GM23338 (cell line): ENCODE measurements at regions not wholly inside any gene's neighbourhood (a gene's known extent, or its start where the extent isn't known, plus 50 kb on each side); places are given as distances from the start of the nearest gene placed in this dataset.

Experiments
- ATAC-seq: fragments of 200-7000 bp; cut with Tn5 transposase; 3 replicates; pipeline ENCODE4 v1.9.1; 2020
- DNase-seq: peaks from one replicate; pipeline ENCODE4 v3.0.0-alpha.2; 2015; ENCODE audit warnings: low spot score
- H2AFZ ChIP-seq: fragments of 200-600 bp; sonication (generic); 2 replicates; pipeline ENCODE4 v1.8.0; 2016; ENCODE audit warnings: antibody characterized with exemption, mild to moderate bottlenecking, moderate library complexity
- H3F3A ChIP-seq: fragments of 200-600 bp; sonication (generic); replicated peaks from 2 replicates; pipeline ENCODE4 v1.8.0; 2017; ENCODE audit warnings: antibody characterized with exemption, mixed run types, low read depth
- H3K27ac ChIP-seq: fragments of 200-600 bp; sonication (generic); 2 replicates; pipeline ENCODE4 v1.6.1; 2016; ENCODE audit warnings: low read depth
- H3K27me3 ChIP-seq: fragments of 200-600 bp; sonication (generic); 2 replicates; pipeline ENCODE4 v1.8.0; 2016; ENCODE audit warnings: mild to moderate bottlenecking, mixed run types, moderate library complexity; ENCODE audit not compliant: insufficient read depth
- H3K36me3 ChIP-seq: fragments of 200-600 bp; sonication (generic); 2 replicates; pipeline ENCODE4 v1.8.0; 2016; ENCODE audit warnings: mild to moderate bottlenecking; ENCODE audit not compliant: insufficient read depth
- H3K4me1 ChIP-seq: fragments of 200-600 bp; sonication (generic); 2 replicates; pipeline ENCODE4 v1.8.0; 2016; ENCODE audit warnings: mild to moderate bottlenecking, moderate library complexity; ENCODE audit not compliant: insufficient read depth
- H3K4me2 ChIP-seq: fragments of 200-600 bp; sonication (generic); 2 replicates; pipeline ENCODE4 v1.7.1; 2017; ENCODE audit warnings: mixed run types
- H3K4me3 ChIP-seq: fragments of 200-600 bp; sonication (generic); 2 replicates; pipeline ENCODE4 v1.6.1; 2016; ENCODE audit warnings: mixed run types
- H3K79me2 ChIP-seq: fragments of 200-600 bp; sonication (generic); replicated peaks from 2 replicates; pipeline ENCODE4 v1.8.0; 2017; ENCODE audit warnings: mild to moderate bottlenecking; ENCODE audit not compliant: insufficient read depth
- H3K9me2 ChIP-seq: fragments of 200-600 bp; sonication (generic); 2 replicates; pipeline ENCODE4 v1.8.0; 2017; ENCODE audit not compliant: insufficient read depth
- H4K20me1 ChIP-seq: fragments of 200-600 bp; sonication (generic); replicated peaks from 2 replicates; pipeline ENCODE4 v1.8.0; 2017; ENCODE audit warnings: mild to moderate bottlenecking; ENCODE audit not compliant: insufficient read depth
- H3K27ac Mint-ChIP-seq: 2 replicates; pipeline ENCODE4 v1.8.0; 2020; ENCODE audit warnings: inconsistent platforms, mild to moderate bottlenecking, moderate library complexity, mixed read lengths
- H3K27me3 Mint-ChIP-seq: 3 replicates; pipeline ENCODE4 v1.8.0; 2022; ENCODE audit warnings: low read depth, mild to moderate bottlenecking, moderate library complexity, mixed read lengths, inconsistent platforms; ENCODE audit not compliant: insufficient read depth, poor library complexity
- H3K36me3 Mint-ChIP-seq: 3 replicates; pipeline ENCODE4 v1.8.0; 2021; ENCODE audit warnings: low read depth, mild to moderate bottlenecking, inconsistent platforms, moderate library complexity, mixed read lengths
- H3K4me1 Mint-ChIP-seq: 3 replicates; pipeline ENCODE4 v1.8.0; 2020; ENCODE audit warnings: mild to moderate bottlenecking, inconsistent platforms, mixed read lengths
- H3K4me3 Mint-ChIP-seq: 3 replicates; pipeline ENCODE4 v1.8.0; 2021; ENCODE audit warnings: moderate library complexity, mild to moderate bottlenecking, inconsistent platforms, mixed read lengths
- H3K9me3 Mint-ChIP-seq: 3 replicates; pipeline ENCODE4 v1.8.0; 2020; ENCODE audit warnings: moderate library complexity, mild to moderate bottlenecking, inconsistent platforms, mixed read lengths
- CTCF ChIP-seq, 2 experiments: fragments of 200-600 bp in 1 of 2; sonication (generic) in 1 of 2; conservative IDR thresholded peaks; 2 replicates each; pipeline versions ENCODE4 v1.5.1 to v1.6.1; 2016 to 2017; ENCODE audit warnings: antibody characterized with exemption in 2 of 2, low read depth in 2 of 2, mild to moderate bottlenecking in 2 of 2, moderate library complexity in 1 of 2
- ETS1 ChIP-seq: IDR thresholded peaks from 2 replicates; pipeline ENCODE4 v1.6.1; 2016; ENCODE audit warnings: antibody characterized with exemption
- EZH2phosphoT487 ChIP-seq: fragments of 200-600 bp; sonication (generic); IDR thresholded peaks from one replicate; pipeline ENCODE4 v1.8.1; 2018; ENCODE audit warnings: antibody characterized with exemption; ENCODE audit not compliant: unreplicated experiment
- JUNB ChIP-seq: IDR thresholded peaks from one replicate; pipeline ENCODE4 v1.6.1; 2016; ENCODE audit warnings: antibody characterized with exemption; ENCODE audit not compliant: unreplicated experiment
- NANOG ChIP-seq: IDR thresholded peaks from 2 replicates; pipeline ENCODE4 v1.6.1; 2016; ENCODE audit warnings: antibody characterized with exemption, borderline replicate concordance
- REST ChIP-seq: IDR thresholded peaks from one replicate; pipeline ENCODE4 v1.6.1; 2018; ENCODE audit warnings: antibody characterized with exemption; ENCODE audit not compliant: unreplicated experiment
- STAT1 ChIP-seq: IDR thresholded peaks from one replicate; pipeline ENCODE4 v1.6.1; 2016; ENCODE audit warnings: antibody characterized with exemption; ENCODE audit not compliant: unreplicated experiment
- ZNF114 ChIP-seq: fragments of 250-450 bp; sonication (Bioruptor Pico); IDR thresholded peaks from 2 replicates; pipeline ENCODE4 v1.5.0; 2020; ENCODE audit warnings: mild to moderate bottlenecking, moderate library complexity
- ZNF331 ChIP-seq: fragments of 250-450 bp; sonication (Bioruptor Pico); IDR thresholded peaks from 2 replicates; pipeline ENCODE4 v1.5.0; 2020; ENCODE audit warnings: low read depth, mild to moderate bottlenecking, moderate library complexity

GRCh38 chr5:23343121-23343520, 164.3 kb upstream of the PRDM9 start:
- H3K36me3 Mint-ChIP-seq: no peaks in the 10 kb centered on the region
- H3K36me3 ChIP-seq: no peaks in the 10 kb centered on the region
- no peak for DNase-seq
- H3K27ac Mint-ChIP-seq: no peak overlapping the region
- TF ChIP-seq CTCF (conservative IDR thresholded peaks at IDR 0.05; ENCODE audit: low read depth in 2 of 2) (no peak), ETS1 (no peak)
- no peaks in the 10 kb centered on the region for H3K27me3 ChIP-seq
- no peaks in the 10 kb centered on the region for H3K9me3 Mint-ChIP-seq
- H3F3A ChIP-seq: no peaks in the 10 kb centered on the region
- no peaks in the 10 kb centered on the region for H3K4me1 Mint-ChIP-seq
- H3K4me2 ChIP-seq: no peak overlapping the region
- H3K79me2 ChIP-seq: no peaks in the 10 kb centered on the region
- H3K27ac ChIP-seq: no peak overlapping the region
- H3K4me1 ChIP-seq: no peaks in the 10 kb centered on the region
- no peak overlapping the region for H2AFZ ChIP-seq
- no peaks in the 10 kb centered on the region for H4K20me1 ChIP-seq
- no peak for ATAC-seq
- peaks cover 2% of the 10 kb centered on the region for H3K27me3 Mint-ChIP-seq
- no peak overlapping the region for H3K4me3 Mint-ChIP-seq
- H3K9me2 ChIP-seq: no peaks in the 10 kb centered on the region
- no peak overlapping the region for H3K4me3 ChIP-seq

- no peak overlapping the region for H3K4me2 ChIP-seq
- H3K27ac ChIP-seq: no peak overlapping the region
- no peaks in the 10 kb centered on the region for H3K9me2 ChIP-seq
- peak; percentile 69 for DNase-seq
- Mint-ChIP-seq H3K4me3 (no peak overlapping the region), H3K4me1 (no peaks in the 10 kb centered on the region), H3K27ac (no peak overlapping the region), H3K27me3 (no peaks in the 10 kb centered on the region), H3K9me3 (no peaks in the 10 kb centered on the region), H3K36me3 (no peaks in the 10 kb centered on the region)
- no peaks in the 10 kb centered on the region for H3K27me3 ChIP-seq
- H3K4me3 ChIP-seq: no peak overlapping the region
- ATAC-seq: peak; percentile 34; the same call in 2 of the 3 replicates
- no peaks in the 10 kb centered on the region for H3K79me2 ChIP-seq
- no peak overlapping the region for H2AFZ ChIP-seq
- no peaks in the 10 kb centered on the region for H4K20me1 ChIP-seq
- TF ChIP-seq ZNF331: no peak
- no peak for TF ChIP-seq ZNF114 (CRISPR knock-in tag)
- peak; percentile 60 to 66 for TF ChIP-seq CTCF (conservative IDR thresholded peaks at IDR 0.05; ENCODE audit: low read depth in 2 of 2)
- H3F3A ChIP-seq: no peaks in the 10 kb centered on the region
- no peaks in the 10 kb centered on the region for H3K4me1 ChIP-seq
- no peaks in the 10 kb centered on the region for H3K36me3 ChIP-seq
Measured at GRCh38 chr5:23332650-23333251, 174.7 kb upstream of the PRDM9 start.

GRCh38 chr5:23330726-23331125, 176.7 kb upstream of the PRDM9 start:
- no peaks in the 10 kb centered on the region for H3K27me3 ChIP-seq
- no peaks in the 10 kb centered on the region for H3K9me2 ChIP-seq
- no peak overlapping the region for H3K4me3 Mint-ChIP-seq
- H2AFZ ChIP-seq: no peak overlapping the region
- no peaks in the 10 kb centered on the region for H3K9me3 Mint-ChIP-seq
- H4K20me1 ChIP-seq: no peaks in the 10 kb centered on the region
- H3K27ac ChIP-seq: no peak overlapping the region
- H3K36me3 Mint-ChIP-seq: no peaks in the 10 kb centered on the region
- H3K27ac Mint-ChIP-seq: no peak overlapping the region
- H3K27me3 Mint-ChIP-seq: peaks cover 3% of the 10 kb centered on the region
- no peaks in the 10 kb centered on the region for H3K4me1 ChIP-seq
- no peak overlapping the region for H3K4me2 ChIP-seq
- no peak for ATAC-seq
- no peaks in the 10 kb centered on the region for H3K4me1 Mint-ChIP-seq
- H3F3A ChIP-seq: no peaks in the 10 kb centered on the region
- no peak for DNase-seq
- H3K36me3 ChIP-seq: no peaks in the 10 kb centered on the region
- no peak overlapping the region for H3K4me3 ChIP-seq
- no peaks in the 10 kb centered on the region for H3K79me2 ChIP-seq
- no peak for TF ChIP-seq STAT1
- no peak for TF ChIP-seq JUNB
- no peak for TF ChIP-seq ETS1
- TF ChIP-seq ZNF331: no peak
- TF ChIP-seq EZH2phosphoT487: no peak
- no peak for TF ChIP-seq NANOG
- TF ChIP-seq REST: no peak
